ENCODE measurements at regions not wholly inside any gene's neighbourhood (a gene's known extent, or its start where the extent isn't known, plus 50 kb on each side); places are given as distances from the start of the nearest gene placed in this dataset.

DNA sequence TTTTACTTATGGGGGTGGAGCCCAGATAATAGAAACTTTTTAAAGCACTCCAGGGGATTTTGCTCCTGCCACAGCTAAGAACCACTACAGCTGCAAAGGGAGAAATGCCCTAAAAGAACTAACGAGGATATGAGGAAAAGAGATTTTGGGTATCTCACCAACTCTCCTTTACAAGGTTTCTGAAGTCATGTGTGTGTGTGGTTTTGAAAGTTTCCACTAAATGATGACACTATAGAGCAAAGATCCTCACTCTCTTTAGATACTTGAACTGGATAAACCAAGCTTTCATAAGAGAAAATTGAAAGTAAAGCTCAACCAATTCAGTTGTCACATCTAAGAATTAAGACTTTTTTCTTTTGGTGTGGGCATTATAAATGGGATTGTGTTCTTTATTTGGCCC, 455.3 kb upstream of the ALCAM start:
- TF ChIP-seq, protein P1, sequence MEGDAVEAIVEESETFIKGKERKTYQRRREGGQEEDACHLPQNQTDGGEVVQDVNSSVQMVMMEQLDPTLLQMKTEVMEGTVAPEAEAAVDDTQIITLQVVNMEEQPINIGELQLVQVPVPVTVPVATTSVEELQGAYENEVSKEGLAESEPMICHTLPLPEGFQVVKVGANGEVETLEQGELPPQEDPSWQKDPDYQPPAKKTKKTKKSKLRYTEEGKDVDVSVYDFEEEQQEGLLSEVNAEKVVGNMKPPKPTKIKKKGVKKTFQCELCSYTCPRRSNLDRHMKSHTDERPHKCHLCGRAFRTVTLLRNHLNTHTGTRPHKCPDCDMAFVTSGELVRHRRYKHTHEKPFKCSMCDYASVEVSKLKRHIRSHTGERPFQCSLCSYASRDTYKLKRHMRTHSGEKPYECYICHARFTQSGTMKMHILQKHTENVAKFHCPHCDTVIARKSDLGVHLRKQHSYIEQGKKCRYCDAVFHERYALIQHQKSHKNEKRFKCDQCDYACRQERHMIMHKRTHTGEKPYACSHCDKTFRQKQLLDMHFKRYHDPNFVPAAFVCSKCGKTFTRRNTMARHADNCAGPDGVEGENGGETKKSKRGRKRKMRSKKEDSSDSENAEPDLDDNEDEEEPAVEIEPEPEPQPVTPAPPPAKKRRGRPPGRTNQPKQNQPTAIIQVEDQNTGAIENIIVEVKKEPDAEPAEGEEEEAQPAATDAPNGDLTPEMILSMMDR (IDR thresholded peaks at IDR 0.05; ENCODE audit: borderline replicate concordance, extremely low read depth, low read length, poor library complexity, severe bottlenecking), result no peak
- no peak for TF ChIP-seq EZH2 (IDR thresholded peaks at IDR 0.05; ENCODE audit: borderline replicate concordance, low read depth, low read length, severe bottlenecking)
